ENCODE measurements at regions not wholly inside any gene's neighbourhood (a gene's known extent, or its start where the extent isn't known, plus 50 kb on each side); places are given as distances from the start of the nearest gene placed in this dataset.

- TF ChIP-seq CTCF (IDR thresholded peaks at IDR 0.05; ENCODE audit: low read depth, low read length) (no peak), EZH2phosphoT487 (IDR thresholded peaks at IDR 0.05; ENCODE audit: low read depth) (no peak)
These were observed 292.9 kb upstream of the RORA start for GRCh38 chr15:61521953-61522352.

Measured in OCI-LY3 (cell line).